Panc1 (cell line): ENCODE measurements at regions not wholly inside any gene's neighbourhood (a gene's known extent, or its start where the extent isn't known, plus 50 kb on each side); places are given as distances from the start of the nearest gene placed in this dataset.

Experiments used
- ATAC-seq: fragments of 200-7000 bp; cut with Tn5 transposase; 2 replicates; pipeline ENCODE4 v1.9.1; 2020; ENCODE audit warnings: mild to moderate bottlenecking, moderate library complexity
- BruUV-seq: library from RNA; stranded (reverse); fragments of 400-500 nt; replicated peaks from 2 replicates; lab custom pipeline; 2021; lab: Mats Ljungman, UMichigan
- CTCF ChIA-PET: fragments of 300-600 bp; sonication (Branson Sonifier 250); formaldehyde crosslinking; loops from one replicate; lab custom pipeline; 2022; ENCODE audit warnings: antibody characterized with exemption; lab: Charles Lee
- POLR2A ChIA-PET: fragments of 300-600 bp; sonication (Branson Sonifier 250); formaldehyde crosslinking; loops from one replicate; lab custom pipeline; 2022; ENCODE audit warnings: antibody characterized with exemption; lab: Charles Lee
- DNase-seq: peaks from one replicate; pipeline ENCODE4 v3.0.0-alpha.2; 2010; ENCODE audit warnings: low read depth, low spot score
- H3K27ac ChIP-seq: 2 replicates; pipeline ENCODE4 v1.5.1; 2011; ENCODE audit warnings: mild to moderate bottlenecking, low read length, inconsistent platforms
- H3K27me3 ChIP-seq: fragments of 200-500 bp; sonication (Bioruptor generic); 2 replicates; pipeline ENCODE4 v1.6.0; 2014; ENCODE audit warnings: low read length, inconsistent platforms; ENCODE audit not compliant: control insufficient read depth, insufficient read depth
- H3K36me3 ChIP-seq: fragments of 200-500 bp; sonication (Bioruptor generic); 2 replicates; pipeline ENCODE4 v1.5.1; 2014; ENCODE audit warnings: inconsistent platforms, mild to moderate bottlenecking, low read length, moderate library complexity; ENCODE audit not compliant: control insufficient read depth, insufficient read depth
- H3K4me1 ChIP-seq: 2 replicates; pipeline ENCODE4 v1.5.1; 2011; ENCODE audit warnings: inconsistent platforms, mild to moderate bottlenecking, low read length, moderate library complexity; ENCODE audit not compliant: control insufficient read depth, insufficient read depth
- H3K4me3 ChIP-seq, 2 experiments: 2 replicates each; pipeline ENCODE4 v1.5.1; 2011 to 2012; ENCODE audit warnings: low read depth in 2 of 2, low read length in 2 of 2, mild to moderate bottlenecking in 2 of 2, inconsistent platforms in 1 of 2, moderate library complexity in 1 of 2
- H3K9me3 ChIP-seq: fragments of 200-500 bp; sonication (Bioruptor generic); 2 replicates; pipeline ENCODE4 v1.5.1; 2014; ENCODE audit warnings: low read depth, mild to moderate bottlenecking, inconsistent platforms, low read length, moderate library complexity; ENCODE audit not compliant: control insufficient read depth, insufficient read depth
- POLR2AphosphoS5 ChIP-seq: IDR thresholded peaks from 2 replicates; pipeline ENCODE4 v1.6.1; 2012; ENCODE audit warnings: mild to moderate bottlenecking, low read depth, low read length, moderate library complexity
- SIN3A ChIP-seq: IDR thresholded peaks from 2 replicates; pipeline ENCODE4 v1.6.1; 2012; ENCODE audit warnings: low read depth, mild to moderate bottlenecking, low read length, moderate library complexity, borderline replicate concordance; ENCODE audit not compliant: insufficient read depth
- TCF7L2 ChIP-seq: IDR thresholded peaks from 2 replicates; pipeline ENCODE4 v1.6.1; 2011; ENCODE audit warnings: mild to moderate bottlenecking, low read depth, low read length, inconsistent platforms
- in situ Hi-C: cut with HindIII; loops from 2 replicates; pipeline ENCODE4 v1.10.0; 2016; ENCODE audit warnings: low sequenced_read_pairs, low pct_unique_long_range_greater_than_20kb
- intact Hi-C: fragments of 100-400 bp; cut with micrococcal nuclease; formaldehyde crosslinking; loops from one replicate; pipeline ENCODE4 v1.10.0; 2022; ENCODE audit not compliant: unreplicated experiment
- TF ChIP-seq, protein P1 (sequence below): fragments of 450-650 bp; IDR thresholded peaks from 2 replicates; pipeline ENCODE4 v1.5.1; 2017; ENCODE audit warnings: mild to moderate bottlenecking
- TF ChIP-seq, protein P2 (sequence below), 2 experiments: IDR thresholded peaks; 2 replicates each; pipeline ENCODE4 v1.6.1; 2011 to 2012; ENCODE audit warnings: low read depth in 2 of 2, control low read depth in 1 of 2, low read length in 1 of 2, mild to moderate bottlenecking in 1 of 2, moderate library complexity in 1 of 2; ENCODE audit not compliant: insufficient read depth in 1 of 2

GRCh38 chr1:82386365-82387011, 585.8 kb downstream of the ADGRL2 start:
- POLR2A ChIA-PET: interaction anchor here (0.6 kb wide), 1 partner anchor 270 kb away, joined by 3 read pairs; no protein-coding TSS in a partner anchor
- no peak for TF ChIP-seq SIN3A
- TF ChIP-seq, protein P1, sequence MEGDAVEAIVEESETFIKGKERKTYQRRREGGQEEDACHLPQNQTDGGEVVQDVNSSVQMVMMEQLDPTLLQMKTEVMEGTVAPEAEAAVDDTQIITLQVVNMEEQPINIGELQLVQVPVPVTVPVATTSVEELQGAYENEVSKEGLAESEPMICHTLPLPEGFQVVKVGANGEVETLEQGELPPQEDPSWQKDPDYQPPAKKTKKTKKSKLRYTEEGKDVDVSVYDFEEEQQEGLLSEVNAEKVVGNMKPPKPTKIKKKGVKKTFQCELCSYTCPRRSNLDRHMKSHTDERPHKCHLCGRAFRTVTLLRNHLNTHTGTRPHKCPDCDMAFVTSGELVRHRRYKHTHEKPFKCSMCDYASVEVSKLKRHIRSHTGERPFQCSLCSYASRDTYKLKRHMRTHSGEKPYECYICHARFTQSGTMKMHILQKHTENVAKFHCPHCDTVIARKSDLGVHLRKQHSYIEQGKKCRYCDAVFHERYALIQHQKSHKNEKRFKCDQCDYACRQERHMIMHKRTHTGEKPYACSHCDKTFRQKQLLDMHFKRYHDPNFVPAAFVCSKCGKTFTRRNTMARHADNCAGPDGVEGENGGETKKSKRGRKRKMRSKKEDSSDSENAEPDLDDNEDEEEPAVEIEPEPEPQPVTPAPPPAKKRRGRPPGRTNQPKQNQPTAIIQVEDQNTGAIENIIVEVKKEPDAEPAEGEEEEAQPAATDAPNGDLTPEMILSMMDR: 0 out of 2 replicates have a peak, but pooled peaks have one; percentile 12
- intact Hi-C loops: loop anchor here (10.0 kb wide), 1 partner anchor 228 kb away; no protein-coding TSS in a partner anchor
- H3K4me3 ChIP-seq: no peak overlapping the region
- no TSS peak for BruUV-seq
- H3K9me3 ChIP-seq: peaks cover 4% of the 10 kb centered on the region; the same call in 1 of the 2 replicates
- no peaks in the 10 kb centered on the region for H3K36me3 ChIP-seq
- ATAC-seq: no peak
- no peak overlapping the region for H3K27ac ChIP-seq
- in situ Hi-C loops: no loop called here
- CTCF ChIA-PET: no interaction called here
- no peak for DNase-seq
- H3K4me1 ChIP-seq: no peaks in the 10 kb centered on the region
- H3K27me3 ChIP-seq: no peaks in the 10 kb centered on the region

GRCh38 chr1:82384776-82385175, 584.0 kb downstream of the ADGRL2 start:
- POLR2A ChIA-PET: interaction anchor here (0.6 kb wide), 1 partner anchor 186 kb away, joined by 3 read pairs; no protein-coding TSS in a partner anchor
- H3K9me3 ChIP-seq: peaks cover 5% of the 10 kb centered on the region; the same call in 1 of the 2 replicates

More at GRCh38 chr1:82384776-82385175, 584.0 kb downstream of the ADGRL2 start:
- DNase-seq (no peak), ATAC-seq (no peak)
- intact Hi-C loops: loop anchor here (5.0 to 10.0 kb wide), 2 partner anchors 33 to 230 kb away; no protein-coding TSS in a partner anchor
- no TSS peak for BruUV-seq
- Histone ChIP-seq H3K4me1 (no peaks in the 10 kb centered on the region), H3K27me3 (no peaks in the 10 kb centered on the region), H3K4me3 (no peak overlapping the region), H3K36me3 (no peaks in the 10 kb centered on the region), H3K27ac (no peak overlapping the region)
- CTCF ChIA-PET: no interaction called here
- TF ChIP-seq TCF7L2 (no peak), POLR2AphosphoS5 (no peak), SIN3A (no peak)
- TF ChIP-seq, protein P2, sequence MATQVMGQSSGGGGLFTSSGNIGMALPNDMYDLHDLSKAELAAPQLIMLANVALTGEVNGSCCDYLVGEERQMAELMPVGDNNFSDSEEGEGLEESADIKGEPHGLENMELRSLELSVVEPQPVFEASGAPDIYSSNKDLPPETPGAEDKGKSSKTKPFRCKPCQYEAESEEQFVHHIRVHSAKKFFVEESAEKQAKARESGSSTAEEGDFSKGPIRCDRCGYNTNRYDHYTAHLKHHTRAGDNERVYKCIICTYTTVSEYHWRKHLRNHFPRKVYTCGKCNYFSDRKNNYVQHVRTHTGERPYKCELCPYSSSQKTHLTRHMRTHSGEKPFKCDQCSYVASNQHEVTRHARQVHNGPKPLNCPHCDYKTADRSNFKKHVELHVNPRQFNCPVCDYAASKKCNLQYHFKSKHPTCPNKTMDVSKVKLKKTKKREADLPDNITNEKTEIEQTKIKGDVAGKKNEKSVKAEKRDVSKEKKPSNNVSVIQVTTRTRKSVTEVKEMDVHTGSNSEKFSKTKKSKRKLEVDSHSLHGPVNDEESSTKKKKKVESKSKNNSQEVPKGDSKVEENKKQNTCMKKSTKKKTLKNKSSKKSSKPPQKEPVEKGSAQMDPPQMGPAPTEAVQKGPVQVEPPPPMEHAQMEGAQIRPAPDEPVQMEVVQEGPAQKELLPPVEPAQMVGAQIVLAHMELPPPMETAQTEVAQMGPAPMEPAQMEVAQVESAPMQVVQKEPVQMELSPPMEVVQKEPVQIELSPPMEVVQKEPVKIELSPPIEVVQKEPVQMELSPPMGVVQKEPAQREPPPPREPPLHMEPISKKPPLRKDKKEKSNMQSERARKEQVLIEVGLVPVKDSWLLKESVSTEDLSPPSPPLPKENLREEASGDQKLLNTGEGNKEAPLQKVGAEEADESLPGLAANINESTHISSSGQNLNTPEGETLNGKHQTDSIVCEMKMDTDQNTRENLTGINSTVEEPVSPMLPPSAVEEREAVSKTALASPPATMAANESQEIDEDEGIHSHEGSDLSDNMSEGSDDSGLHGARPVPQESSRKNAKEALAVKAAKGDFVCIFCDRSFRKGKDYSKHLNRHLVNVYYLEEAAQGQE (IDR thresholded peaks at IDR 0.05; ENCODE audit: insufficient read depth in 1 of 2, low read depth in 2 of 2, low read length in 1 of 2): no peak
- TF ChIP-seq, protein P1: no peak
- in situ Hi-C loops: no loop called here
